NT2/D1 (cell line): ENCODE measurements at regions not wholly inside any gene's neighbourhood (a gene's known extent, or its start where the extent isn't known, plus 50 kb on each side); places are given as distances from the start of the nearest gene placed in this dataset.

Experiments used
- SUZ12 ChIP-seq: IDR thresholded peaks from 2 replicates; pipeline ENCODE4 v1.6.1; 2011; ENCODE audit not compliant: insufficient read length, insufficient read depth; ENCODE audit errors: extremely low read depth
- ZNF274 ChIP-seq: IDR thresholded peaks from 2 replicates; pipeline ENCODE4 v1.6.1; 2011; ENCODE audit warnings: mild to moderate bottlenecking, low read depth, low read length

DNA sequence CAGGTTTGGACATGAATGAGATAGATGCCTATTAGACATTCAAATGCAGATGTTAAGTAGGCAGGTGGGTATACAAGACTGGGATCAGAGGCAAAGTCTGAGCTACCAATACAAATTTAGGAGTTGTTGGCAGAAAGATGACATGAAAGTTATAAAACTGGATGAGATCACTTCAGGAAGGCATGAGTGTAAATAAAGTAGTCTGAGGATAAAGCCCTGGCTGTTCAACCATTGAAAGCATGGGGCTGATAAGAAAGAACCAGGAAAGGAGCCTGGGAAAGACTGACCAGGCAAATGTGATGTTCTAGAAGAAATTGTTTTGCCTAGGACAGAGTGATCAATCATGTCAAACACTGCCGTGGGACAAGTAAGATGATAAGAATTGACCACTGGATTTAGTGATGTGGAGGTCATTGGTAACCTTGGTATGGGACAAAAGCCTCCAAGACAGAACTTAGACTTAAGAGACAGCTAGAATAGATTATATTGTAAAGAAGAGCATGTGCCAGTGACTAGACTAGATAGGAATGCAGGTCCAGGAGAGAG is 98.5 kb downstream of the EHF start:
- TF ChIP-seq ZNF274 = no peak
- TF ChIP-seq SUZ12 = no peak
